ENCODE measurements at regions not wholly inside any gene's neighbourhood (a gene's known extent, or its start where the extent isn't known, plus 50 kb on each side); places are given as distances from the start of the nearest gene placed in this dataset.

DNA sequence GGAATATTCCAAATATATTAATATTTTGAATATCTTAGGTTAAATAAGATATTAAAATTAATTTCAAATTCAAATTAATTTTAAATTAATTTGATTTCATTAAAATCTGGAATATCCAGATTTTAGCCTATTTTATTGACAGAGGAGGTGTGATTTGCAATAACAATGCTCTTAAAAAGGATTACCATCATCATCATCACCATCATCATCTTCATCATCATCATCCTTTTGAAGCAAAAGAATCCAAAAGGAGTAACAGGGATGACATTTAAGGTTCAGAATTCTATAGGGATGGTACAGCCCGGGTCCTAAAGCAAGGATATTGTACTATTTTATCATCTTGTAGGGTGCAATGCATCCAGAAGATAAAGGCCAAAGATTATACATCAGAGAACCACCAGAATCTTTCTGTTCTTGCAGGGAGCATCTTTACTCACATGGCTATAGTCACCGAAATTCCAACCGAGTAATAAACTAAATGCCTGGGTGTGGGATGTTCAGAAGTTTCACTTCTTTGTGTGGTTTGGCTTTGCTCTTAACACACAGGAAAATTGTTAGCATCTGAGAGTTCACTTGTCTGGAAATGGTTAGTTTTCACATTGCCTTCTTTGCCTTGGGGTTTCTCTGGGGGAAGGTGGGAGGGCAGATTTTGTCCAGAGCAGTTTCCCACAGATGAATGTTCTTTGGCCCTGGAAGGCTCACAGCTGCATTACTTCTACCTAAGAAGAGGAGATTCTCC lies 99.1 kb upstream of the ITGA6 start:
- Mint-ChIP-seq H3K27me3 (peaks cover 7 to 13% of the 10 kb centered on the region in 2 donors), H3K4me3 (no peak overlapping the region), H3K27ac (no peak overlapping the region), H3K4me1 (ENCODE audit: low read depth in 2 of 2) (peaks cover 0 to 2% of the 10 kb centered on the region in 2 donors), H3K9me3 (no peaks in the 10 kb centered on the region), H3K36me3 (ENCODE audit: insufficient read depth) (no peaks in the 10 kb centered on the region)
- DNase-seq (no peak), ATAC-seq (replicated peaks) (no peak)

DNA sequence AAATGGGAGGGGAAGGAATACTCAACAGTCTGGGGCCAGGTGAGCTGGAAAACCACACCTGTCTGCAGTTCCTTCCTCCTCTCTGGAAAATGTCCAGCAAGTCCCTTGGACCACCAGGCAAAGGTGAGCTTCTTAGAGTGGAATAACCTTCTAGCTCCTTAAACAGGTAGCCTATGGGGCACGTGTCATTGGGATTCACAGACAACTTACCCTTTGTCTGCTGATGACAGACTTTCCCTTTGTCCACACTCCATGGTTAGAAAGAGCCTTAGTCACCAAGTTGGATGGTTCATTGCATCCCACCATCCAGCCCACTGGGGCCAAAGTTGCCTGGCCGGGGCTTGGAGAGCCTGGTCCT lies 98.0 kb upstream of the ITGA6 start:
- ATAC-seq (replicated peaks) (no peak), DNase-seq (no peak)
- Mint-ChIP-seq H3K4me3 (no peak overlapping the region), H3K9me3 (no peaks in the 10 kb centered on the region), H3K27me3 (peaks cover 1 to 3% of the 10 kb centered on the region in 2 donors), H3K4me1 (ENCODE audit: low read depth in 2 of 2) (no peaks in the 10 kb centered on the region), H3K27ac (no peak overlapping the region), H3K36me3 (ENCODE audit: insufficient read depth) (no peaks in the 10 kb centered on the region)

- Mint-ChIP-seq H3K27ac (no peak overlapping the region), H3K4me1 (ENCODE audit: low read depth in 2 of 2) (no peaks in the 10 kb centered on the region), H3K4me3 (no peak overlapping the region), H3K27me3 (no peaks in the 10 kb centered on the region), H3K9me3 (no peaks in the 10 kb centered on the region), H3K36me3 (ENCODE audit: insufficient read depth) (no peaks in the 10 kb centered on the region)
- ATAC-seq (replicated peaks): no peak
- DNase-seq: no peak
Measured at GRCh38 chr2:172329774-172330671, 97.4 kb upstream of the ITGA6 start.

DNA sequence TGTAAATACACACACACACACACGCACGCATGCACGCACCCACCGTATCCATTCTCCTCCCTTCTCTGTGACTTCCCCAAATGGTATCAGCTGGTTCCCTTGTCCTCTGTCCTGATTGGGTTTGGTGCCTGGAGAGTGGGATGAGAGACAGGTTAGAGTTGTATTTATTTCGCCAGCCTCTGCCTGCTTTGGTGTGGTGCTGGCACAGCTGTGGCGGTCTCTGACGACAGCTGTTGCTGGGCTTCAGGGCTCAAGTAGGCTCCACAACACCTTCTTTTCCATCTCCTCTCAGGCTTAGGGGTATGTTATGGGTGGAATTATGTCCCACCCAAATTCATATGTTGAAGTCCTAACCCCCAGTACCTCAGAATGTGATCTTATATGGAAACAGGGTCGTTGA lies 94.9 kb upstream of the ITGA6 start:
- Mint-ChIP-seq H3K9me3 (no peaks in the 10 kb centered on the region), H3K27me3 (peaks cover 8 to 12% of the 10 kb centered on the region in 2 donors), H3K27ac (no peak overlapping the region), H3K4me3 (no peak overlapping the region), H3K36me3 (ENCODE audit: insufficient read depth) (no peaks in the 10 kb centered on the region), H3K4me1 (ENCODE audit: low read depth in 2 of 2) (no peaks in the 10 kb centered on the region)
- ATAC-seq (replicated peaks) (no peak), DNase-seq (no peak)

GRCh38 chr2:172333235-172333977 lies 94.0 kb upstream of the ITGA6 start:
- Mint-ChIP-seq H3K27ac (no peak overlapping the region), H3K9me3 (no peaks in the 10 kb centered on the region), H3K4me1 (ENCODE audit: low read depth in 2 of 2) (no peaks in the 10 kb centered on the region), H3K27me3 (peaks cover 8 to 13% of the 10 kb centered on the region in 2 donors), H3K36me3 (ENCODE audit: insufficient read depth) (no peaks in the 10 kb centered on the region), H3K4me3 (no peak overlapping the region)
- DNase-seq: no peak
- ATAC-seq (replicated peaks): no peak

DNA sequence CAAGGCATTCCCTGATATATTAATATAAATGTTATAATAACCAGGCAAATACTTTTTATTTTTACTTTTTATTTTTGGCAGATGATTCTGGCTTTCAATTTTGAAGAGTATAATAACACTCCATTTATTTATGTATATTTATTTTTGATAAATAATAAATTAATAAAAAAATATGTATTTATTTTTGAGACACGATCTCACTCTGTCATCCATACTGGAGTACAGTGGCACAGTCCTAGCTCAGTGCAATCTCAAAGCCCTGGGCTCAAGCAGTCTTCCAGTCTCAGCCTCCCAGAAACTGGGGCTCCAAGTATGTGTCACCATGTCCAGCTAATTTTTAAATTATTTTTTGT lies 93.4 kb upstream of the ITGA6 start:
- no peak for ATAC-seq (replicated peaks)
- H3K27me3 Mint-ChIP-seq: peaks cover 8 to 13% of the 10 kb centered on the region in 2 donors
- H3K27ac Mint-ChIP-seq: no peak overlapping the region
- no peak overlapping the region for H3K4me3 Mint-ChIP-seq
- no peaks in the 10 kb centered on the region for H3K36me3 Mint-ChIP-seq (ENCODE audit: insufficient read depth)
- DNase-seq: no peak
- H3K4me1 Mint-ChIP-seq (ENCODE audit: low read depth in 2 of 2): peaks cover under 1 to 1% of the 10 kb centered on the region in 2 donors
- no peaks in the 10 kb centered on the region for H3K9me3 Mint-ChIP-seq

DNA sequence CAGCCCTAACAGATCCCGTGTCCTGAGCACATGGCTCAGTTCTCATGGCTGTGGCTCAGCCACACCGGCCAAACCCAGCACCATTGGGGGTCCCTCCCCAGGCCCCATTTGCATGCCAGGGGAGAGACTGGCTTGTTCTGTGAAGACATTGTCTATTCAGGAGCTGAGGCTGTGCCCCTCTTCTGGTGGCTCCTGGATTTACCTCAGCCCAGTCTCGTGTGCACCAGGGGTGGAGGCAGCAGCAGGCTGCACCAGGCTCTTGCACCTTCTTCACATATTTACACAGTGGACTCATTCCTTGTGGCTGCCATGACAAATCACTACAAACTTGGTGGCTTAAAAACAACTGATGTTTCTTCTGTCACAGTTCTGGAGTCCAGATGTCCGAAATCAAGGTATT lies 92.4 kb upstream of the ITGA6 start:
- H3K9me3 Mint-ChIP-seq: no peaks in the 10 kb centered on the region
- H3K4me1 Mint-ChIP-seq (ENCODE audit: low read depth in 2 of 2): peaks cover 10 to 12% of the 10 kb centered on the region in 2 donors

GRCh38 chr2:172335736-172336135 lies 91.7 kb upstream of the ITGA6 start:
- H3K4me3 Mint-ChIP-seq: no peak overlapping the region
- H3K36me3 Mint-ChIP-seq (ENCODE audit: insufficient read depth): peaks cover 4% of the 10 kb centered on the region
- peaks cover 8 to 13% of the 10 kb centered on the region in 2 donors for H3K27me3 Mint-ChIP-seq
- no peaks in the 10 kb centered on the region for H3K9me3 Mint-ChIP-seq
- no peak overlapping the region for H3K27ac Mint-ChIP-seq
- peaks cover 15 to 17% of the 10 kb centered on the region in 2 donors for H3K4me1 Mint-ChIP-seq (ENCODE audit: low read depth in 2 of 2)
- DNase-seq (no peak), ATAC-seq (replicated peaks) (no peak)

More for the DNA sequence above, 92.4 kb upstream of the ITGA6 start:
- DNase-seq: no peak
- Mint-ChIP-seq H3K4me3 (no peak overlapping the region), H3K36me3 (ENCODE audit: insufficient read depth) (peaks cover 4% of the 10 kb centered on the region), H3K27me3 (peaks cover 8 to 13% of the 10 kb centered on the region in 2 donors), H3K27ac (no peak overlapping the region)
- no peak for ATAC-seq (replicated peaks)

- peaks cover 7% of the 10 kb centered on the region for H3K36me3 Mint-ChIP-seq (ENCODE audit: insufficient read depth)
- H3K27ac Mint-ChIP-seq: peak overlapping the region in 1 of 2 donors; percentile 8
- peaks cover 8 to 17% of the 10 kb centered on the region in 2 donors for H3K27me3 Mint-ChIP-seq
- ATAC-seq (replicated peaks): no peak
- H3K4me1 Mint-ChIP-seq (ENCODE audit: low read depth in 2 of 2): peaks cover 17% of the 10 kb centered on the region in 2 donors
- H3K9me3 Mint-ChIP-seq: no peaks in the 10 kb centered on the region
- DNase-seq: no peak
- H3K4me3 Mint-ChIP-seq: no peak overlapping the region
Measured at GRCh38 chr2:172336681-172337080, 90.7 kb upstream of the ITGA6 start.

- peaks cover 7% of the 10 kb centered on the region for H3K36me3 Mint-ChIP-seq (ENCODE audit: insufficient read depth)
- ATAC-seq (replicated peaks) (peak; percentile 42), DNase-seq (no peak)
- H3K27me3 Mint-ChIP-seq: peaks cover 8 to 26% of the 10 kb centered on the region in 2 donors
- peaks cover 17% of the 10 kb centered on the region in 2 donors for H3K4me1 Mint-ChIP-seq (ENCODE audit: low read depth in 2 of 2)
- H3K4me3 Mint-ChIP-seq: peak overlapping the region; percentile 51 to 52
- peak overlapping the region; percentile 66 to 67 for H3K27ac Mint-ChIP-seq
- H3K9me3 Mint-ChIP-seq: peaks cover 0 to 2% of the 10 kb centered on the region in 2 donors
Measured at GRCh38 chr2:172339371-172340010, 87.9 kb upstream of the ITGA6 start.

- ATAC-seq (replicated peaks) (no peak), DNase-seq (no peak)
- peaks cover 0 to 2% of the 10 kb centered on the region in 2 donors for H3K9me3 Mint-ChIP-seq
- H3K27me3 Mint-ChIP-seq: peaks cover 8 to 24% of the 10 kb centered on the region in 2 donors
- peaks cover 7% of the 10 kb centered on the region for H3K36me3 Mint-ChIP-seq (ENCODE audit: insufficient read depth)
- H3K27ac Mint-ChIP-seq: peak overlapping the region in 1 of 2 donors; percentile 67
- H3K4me1 Mint-ChIP-seq (ENCODE audit: low read depth in 2 of 2): peaks cover 17% of the 10 kb centered on the region in 2 donors
- H3K4me3 Mint-ChIP-seq: peak overlapping the region; percentile 51 to 52
Measured at GRCh38 chr2:172340394-172340793, 87.0 kb upstream of the ITGA6 start.

GRCh38 chr2:172342078-172342477 lies 85.3 kb upstream of the ITGA6 start:
- no peak overlapping the region for H3K4me3 Mint-ChIP-seq
- DNase-seq (no peak), ATAC-seq (replicated peaks) (no peak)
- H3K4me1 Mint-ChIP-seq (ENCODE audit: low read depth in 2 of 2): peaks cover 17% of the 10 kb centered on the region in 2 donors
- peaks cover 7% of the 10 kb centered on the region for H3K36me3 Mint-ChIP-seq (ENCODE audit: insufficient read depth)
- H3K9me3 Mint-ChIP-seq: peaks cover 0 to 2% of the 10 kb centered on the region in 2 donors
- H3K27me3 Mint-ChIP-seq: peaks cover 4 to 18% of the 10 kb centered on the region in 2 donors
- no peak overlapping the region for H3K27ac Mint-ChIP-seq

GRCh38 chr2:172342611-172343010 lies 84.8 kb upstream of the ITGA6 start:
- peaks cover 0 to 13% of the 10 kb centered on the region in 2 donors for H3K27me3 Mint-ChIP-seq
- ATAC-seq (replicated peaks): no peak
- H3K4me1 Mint-ChIP-seq (ENCODE audit: low read depth in 2 of 2): peaks cover 17% of the 10 kb centered on the region in 2 donors
- H3K36me3 Mint-ChIP-seq (ENCODE audit: insufficient read depth): peaks cover 7% of the 10 kb centered on the region
- H3K27ac Mint-ChIP-seq: no peak overlapping the region
- peaks cover 0 to 2% of the 10 kb centered on the region in 2 donors for H3K9me3 Mint-ChIP-seq
- no peak for DNase-seq
- H3K4me3 Mint-ChIP-seq: no peak overlapping the region

All from effector memory CD8-positive, alpha-beta T cell (primary cell).